CD14-positive monocyte (primary cell): ENCODE measurements at regions not wholly inside any gene's neighbourhood (a gene's known extent, or its start where the extent isn't known, plus 50 kb on each side); places are given as distances from the start of the nearest gene placed in this dataset.

Source experiments
- DNase-seq, 3 donors: peaks; one replicate each; pipeline ENCODE4 v3.0.0-alpha.2; 2011 to 2022
- H2AFZ ChIP-seq: 2 replicates; pipeline ENCODE4 v1.6.0; 2012; ENCODE audit warnings: mild to moderate bottlenecking, low read depth, low read length, inconsistent platforms; ENCODE audit not compliant: insufficient read depth, poor library complexity, severe bottlenecking
- H3K27ac ChIP-seq, 2 donors: 1 replicate in 1 of 2; 2 replicates in 1 of 2; pipeline ENCODE4 v1.5.1; 2012 to 2013; ENCODE audit warnings: low read length in 2 of 2, control low read depth in 1 of 2, inconsistent platforms in 1 of 2, low read depth in 1 of 2, mild to moderate bottlenecking in 1 of 2
- H3K27me3 ChIP-seq, 2 donors: one replicate each; pipeline versions ENCODE4 v1.6.0 to v1.6.1; 2011 to 2013; ENCODE audit warnings: low read length in 2 of 2; ENCODE audit not compliant: control insufficient read depth in 2 of 2, insufficient read depth in 2 of 2
- H3K36me3 ChIP-seq, 2 donors: replicated peaks in 1 of 2; 1 replicate in 1 of 2; 2 replicates in 1 of 2; pipeline versions ENCODE4 v1.5.1 to v1.6.1; 2012 to 2013; ENCODE audit warnings: low read length in 2 of 2, control low read depth in 1 of 2, inconsistent platforms in 1 of 2, mild to moderate bottlenecking in 1 of 2; ENCODE audit not compliant: insufficient read depth in 2 of 2, control insufficient read depth in 1 of 2
- H3K4me1 ChIP-seq, 2 donors: 1 replicate in 1 of 2; 2 replicates in 1 of 2; pipeline versions ENCODE4 v1.5.1 to v1.6.1; 2012 to 2013; ENCODE audit warnings: low read length in 2 of 2, control low read depth in 1 of 2, inconsistent platforms in 1 of 2, mild to moderate bottlenecking in 1 of 2, moderate library complexity in 1 of 2; ENCODE audit not compliant: insufficient read depth in 2 of 2, control insufficient read depth in 1 of 2
- H3K4me2 ChIP-seq: replicated peaks from 2 replicates; pipeline ENCODE3; 2012; ENCODE audit warnings: low read length, moderate library complexity, mild to moderate bottlenecking; ENCODE audit not compliant: poor library complexity, severe bottlenecking; ENCODE audit errors: extremely low read depth
- H3K4me3 ChIP-seq, 3 experiments: fragments of 200-600 bp in 1 of 3; sonication (generic) in 1 of 3; replicated peaks in 1 of 3; 1 replicate in 2 of 3; 2 replicates in 1 of 3; pipeline ENCODE4 v1.5.1; 2011 to 2013; ENCODE audit warnings: low read length in 3 of 3, mild to moderate bottlenecking in 3 of 3, control low read depth in 2 of 3, low read depth in 2 of 3, inconsistent platforms in 1 of 3, moderate library complexity in 1 of 3
- H3K79me2 ChIP-seq: 2 replicates; pipeline ENCODE4 v1.6.0; 2012; ENCODE audit warnings: mild to moderate bottlenecking, control low read depth, inconsistent platforms, low read length, moderate library complexity; ENCODE audit not compliant: insufficient read depth
- H3K9ac ChIP-seq: 2 replicates; pipeline ENCODE4 v1.6.0; 2017; ENCODE audit warnings: low read length, mild to moderate bottlenecking; ENCODE audit not compliant: insufficient read depth, poor library complexity, severe bottlenecking
- H3K9me3 ChIP-seq, 2 donors: replicated peaks in 1 of 2; 1 replicate in 1 of 2; 2 replicates in 1 of 2; pipeline versions ENCODE4 v1.5.1 to v1.6.1; 2012 to 2013; ENCODE audit warnings: low read length in 2 of 2, control low read depth in 1 of 2; ENCODE audit not compliant: control insufficient read depth in 1 of 2, insufficient read depth in 1 of 2
- H4K20me1 ChIP-seq: 2 replicates; pipeline ENCODE4 v1.6.0; 2012; ENCODE audit warnings: mild to moderate bottlenecking, low read length, control low read depth, moderate library complexity; ENCODE audit not compliant: insufficient read depth
- H3K27ac Mint-ChIP-seq, 7 donors: one replicate each; pipeline ENCODE4 v1.8.0; 2020; ENCODE audit warnings: mild to moderate bottlenecking in 7 of 7, mixed read lengths in 7 of 7, moderate library complexity in 6 of 7, inconsistent platforms in 2 of 7
- H3K27me3 Mint-ChIP-seq, 3 donors: one replicate each; pipeline ENCODE4 v1.8.0; 2021 to 2022; ENCODE audit warnings: low read depth in 3 of 3, mild to moderate bottlenecking in 3 of 3, mixed read lengths in 3 of 3, moderate library complexity in 3 of 3, inconsistent platforms in 1 of 3
- H3K36me3 Mint-ChIP-seq, 2 donors: one replicate each; pipeline ENCODE4 v1.8.0; 2020; ENCODE audit warnings: mixed read lengths in 2 of 2, inconsistent platforms in 1 of 2, mild to moderate bottlenecking in 1 of 2
- H3K4me1 Mint-ChIP-seq: one replicate; pipeline ENCODE4 v1.8.0; 2020; ENCODE audit warnings: mild to moderate bottlenecking, mixed read lengths
- H3K4me3 Mint-ChIP-seq, 2 donors: one replicate each; pipeline ENCODE4 v1.8.0; 2020; ENCODE audit warnings: mild to moderate bottlenecking in 2 of 2, mixed read lengths in 2 of 2, moderate library complexity in 1 of 2
- H3K9me3 Mint-ChIP-seq, 7 donors: one replicate each; pipeline ENCODE4 v1.8.0; 2020 to 2022; ENCODE audit warnings: mixed read lengths in 7 of 7, mild to moderate bottlenecking in 6 of 7, moderate library complexity in 6 of 7, inconsistent platforms in 2 of 7
- whole genome bisulfite sequencing: methylation state at CpG from one replicate; pipeline ENCODE4 v1.1.5; 2013; ENCODE audit warnings: missing lambda C conversion rate; ENCODE audit not compliant: insufficient coverage; 5-methylcytosine and 5-hydroxymethylcytosine counted together
- intact Hi-C, 2 donors: fragments of 100-400 bp; cut with micrococcal nuclease; formaldehyde crosslinking; loops; one replicate each; pipeline versions ENCODE4 v1.15.0 to v1.15.1; 2023
- TF ChIP-seq, protein P1 (sequence below): fragments of 200-600 bp; IDR thresholded peaks from one replicate; pipeline ENCODE4 v1.8.0; 2022; ENCODE audit warnings: antibody characterized with exemption, mild to moderate bottlenecking

DNA sequence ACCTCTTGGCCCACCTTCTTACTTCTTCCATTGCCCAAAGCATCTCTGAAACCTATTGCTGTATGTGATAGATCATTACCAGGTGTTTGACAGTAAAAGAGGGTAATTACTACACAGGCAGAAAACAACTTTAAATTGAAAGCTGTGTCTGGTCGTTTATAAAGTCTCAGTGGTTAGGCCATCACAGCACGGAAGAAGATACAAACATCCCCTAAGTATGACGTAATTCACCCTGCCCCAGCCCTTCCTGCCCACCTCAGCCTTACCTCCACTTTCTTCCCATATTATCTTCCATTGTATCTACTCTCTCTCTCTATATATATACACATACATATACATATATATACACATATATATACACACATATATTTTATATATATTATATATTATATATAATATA lies 805.8 kb upstream of the PABPC4L start:
- no peak overlapping the region for H3K4me3 Mint-ChIP-seq
- no peak for DNase-seq
- H3K79me2 ChIP-seq: no peaks in the 10 kb centered on the region
- H3K4me3 ChIP-seq: no peak overlapping the region
- peaks cover 0 to 3% (median 0%) of the 10 kb centered on the region in 7 donors for H3K9me3 Mint-ChIP-seq
- no peaks in the 10 kb centered on the region for H3K4me1 ChIP-seq
- no peaks in the 10 kb centered on the region for H3K27me3 Mint-ChIP-seq
- TF ChIP-seq, protein P1, sequence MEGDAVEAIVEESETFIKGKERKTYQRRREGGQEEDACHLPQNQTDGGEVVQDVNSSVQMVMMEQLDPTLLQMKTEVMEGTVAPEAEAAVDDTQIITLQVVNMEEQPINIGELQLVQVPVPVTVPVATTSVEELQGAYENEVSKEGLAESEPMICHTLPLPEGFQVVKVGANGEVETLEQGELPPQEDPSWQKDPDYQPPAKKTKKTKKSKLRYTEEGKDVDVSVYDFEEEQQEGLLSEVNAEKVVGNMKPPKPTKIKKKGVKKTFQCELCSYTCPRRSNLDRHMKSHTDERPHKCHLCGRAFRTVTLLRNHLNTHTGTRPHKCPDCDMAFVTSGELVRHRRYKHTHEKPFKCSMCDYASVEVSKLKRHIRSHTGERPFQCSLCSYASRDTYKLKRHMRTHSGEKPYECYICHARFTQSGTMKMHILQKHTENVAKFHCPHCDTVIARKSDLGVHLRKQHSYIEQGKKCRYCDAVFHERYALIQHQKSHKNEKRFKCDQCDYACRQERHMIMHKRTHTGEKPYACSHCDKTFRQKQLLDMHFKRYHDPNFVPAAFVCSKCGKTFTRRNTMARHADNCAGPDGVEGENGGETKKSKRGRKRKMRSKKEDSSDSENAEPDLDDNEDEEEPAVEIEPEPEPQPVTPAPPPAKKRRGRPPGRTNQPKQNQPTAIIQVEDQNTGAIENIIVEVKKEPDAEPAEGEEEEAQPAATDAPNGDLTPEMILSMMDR: no peak
- no peak overlapping the region for H3K27ac Mint-ChIP-seq
- no peak overlapping the region for H3K9ac ChIP-seq
- H3K36me3 ChIP-seq: no peaks in the 10 kb centered on the region
- no peaks in the 10 kb centered on the region for H3K9me3 ChIP-seq
- no peak overlapping the region for H3K27ac ChIP-seq
- no peak overlapping the region for H3K4me2 ChIP-seq
- no peaks in the 10 kb centered on the region for H3K27me3 ChIP-seq
- H2AFZ ChIP-seq: no peak overlapping the region
- no peaks in the 10 kb centered on the region for H4K20me1 ChIP-seq
- H3K36me3 Mint-ChIP-seq: no peaks in the 10 kb centered on the region
- 100% methylated on average over 2 of the region's 3 CpGs for WGBS
- intact Hi-C loops: no loop called here
- no peaks in the 10 kb centered on the region for H3K4me1 Mint-ChIP-seq

DNA sequence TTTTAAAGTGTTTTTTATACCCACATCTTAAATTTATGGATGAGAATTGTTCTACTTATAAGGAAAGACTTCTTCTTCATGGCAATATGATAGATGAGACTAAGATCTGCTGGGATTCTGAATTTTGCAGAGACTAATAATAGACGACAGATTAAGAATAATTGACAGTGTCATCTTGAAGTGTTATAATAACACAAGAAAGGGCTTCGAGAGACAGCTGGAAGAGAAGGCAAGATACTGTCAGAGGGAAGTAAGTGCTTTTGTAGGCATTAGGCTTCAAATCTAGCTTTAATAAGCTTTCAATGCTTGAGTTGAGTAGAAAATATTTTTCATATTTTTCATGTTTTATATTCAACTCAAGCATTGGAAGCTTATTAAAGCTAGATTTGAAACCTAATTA lies 797.6 kb upstream of the PABPC4L start:
- TF ChIP-seq, protein P1: no peak
- intact Hi-C loops: no loop called here
- Histone ChIP-seq H3K27me3 (no peaks in the 10 kb centered on the region), H3K9me3 (no peaks in the 10 kb centered on the region), H3K4me3 (no peak overlapping the region), H3K4me1 (no peaks in the 10 kb centered on the region), H3K9ac (no peak overlapping the region), H3K4me2 (no peak overlapping the region), H3K36me3 (no peaks in the 10 kb centered on the region), H3K79me2 (no peaks in the 10 kb centered on the region), H2AFZ (no peak overlapping the region), H4K20me1 (no peaks in the 10 kb centered on the region), H3K27ac (no peak overlapping the region)
- no peaks in the 10 kb centered on the region for H3K4me1 Mint-ChIP-seq
- H3K36me3 Mint-ChIP-seq: no peaks in the 10 kb centered on the region
- no peak overlapping the region for H3K4me3 Mint-ChIP-seq
- H3K9me3 Mint-ChIP-seq: peaks cover 0 to 2% (median 0%) of the 10 kb centered on the region in 7 donors
- H3K27ac Mint-ChIP-seq: no peak overlapping the region
- WGBS: 90% methylated on average over 2 of the region's 2 CpGs
- no peaks in the 10 kb centered on the region for H3K27me3 Mint-ChIP-seq
- no peak for DNase-seq
